Naive thymus-derived CD4-positive, alpha-beta T cell (primary cell): ENCODE measurements at regions not wholly inside any gene's neighbourhood (a gene's known extent, or its start where the extent isn't known, plus 50 kb on each side); places are given as distances from the start of the nearest gene placed in this dataset.

ENCODE experiments used
- ATAC-seq: fragments of 150-1000 bp; cut with Tn5 transposase; 2 replicates; pipeline ENCODE4 v1.10.0; 2021; ENCODE audit warnings: mild to moderate bottlenecking, moderate library complexity
- CTCF ChIA-PET: fragments of 350-600 bp; sonication (Branson Sonifier 250); formaldehyde crosslinking; loops from one replicate; lab custom pipeline; 2021; ENCODE audit warnings: antibody characterized with exemption; lab: Charles Lee
- POLR2A ChIA-PET: fragments of 350-600 bp; sonication (Branson Sonifier 250); formaldehyde crosslinking; loops from one replicate; lab custom pipeline; 2021; ENCODE audit warnings: antibody characterized with exemption, inconsistent platforms; lab: Charles Lee
- DNase-seq, 9 donors: peaks; one replicate each; pipeline versions ENCODE4 v3.0.0 to v3.0.0-alpha.2; 2020 to 2022; ENCODE audit warnings: mixed read lengths in 1 of 9
- H3K27ac ChIP-seq: one replicate; pipeline ENCODE4 v1.7.0; 2013; ENCODE audit warnings: mild to moderate bottlenecking, low read depth, low read length, moderate library complexity
- H3K27me3 ChIP-seq, 2 donors: one replicate each; pipeline ENCODE4 v1.7.0; 2013; ENCODE audit warnings: low read length in 2 of 2, mild to moderate bottlenecking in 2 of 2, moderate library complexity in 2 of 2; ENCODE audit not compliant: control insufficient read depth in 2 of 2, insufficient read depth in 2 of 2
- H3K36me3 ChIP-seq, 3 experiments: 1 replicate in 2 of 3; 2 replicates in 1 of 3; pipeline ENCODE4 v1.7.0; 2013; ENCODE audit warnings: low read length in 3 of 3, mild to moderate bottlenecking in 3 of 3, moderate library complexity in 1 of 3; ENCODE audit not compliant: insufficient read depth in 3 of 3, control insufficient read depth in 2 of 3
- H3K4me1 ChIP-seq, 2 donors: one replicate each; pipeline ENCODE4 v1.7.0; 2013; ENCODE audit warnings: low read length in 2 of 2, mild to moderate bottlenecking in 2 of 2, moderate library complexity in 1 of 2; ENCODE audit not compliant: control insufficient read depth in 2 of 2, insufficient read depth in 2 of 2
- H3K4me3 ChIP-seq: 2 replicates; pipeline ENCODE4 v1.7.0; 2013; ENCODE audit warnings: mild to moderate bottlenecking, low read length
- H3K9me3 ChIP-seq, 3 experiments: 1 replicate in 2 of 3; 2 replicates in 1 of 3; pipeline ENCODE4 v1.7.0; 2013; ENCODE audit warnings: low read length in 3 of 3; ENCODE audit not compliant: control insufficient read depth in 2 of 3
- H3K27ac Mint-ChIP-seq, 9 donors: one replicate each; pipeline ENCODE4 v1.8.0; 2020 to 2022; ENCODE audit warnings: mixed read lengths in 9 of 9, mild to moderate bottlenecking in 8 of 9, moderate library complexity in 5 of 9, inconsistent platforms in 2 of 9
- H3K27me3 Mint-ChIP-seq, 5 donors: one replicate each; pipeline ENCODE4 v1.8.0; 2021 to 2022; ENCODE audit warnings: mixed read lengths in 5 of 5, mild to moderate bottlenecking in 1 of 5
- H3K36me3 Mint-ChIP-seq, 5 donors: one replicate each; pipeline ENCODE4 v1.8.0; 2020 to 2022; ENCODE audit warnings: mixed read lengths in 5 of 5, mild to moderate bottlenecking in 3 of 5, inconsistent platforms in 1 of 5
- H3K4me1 Mint-ChIP-seq, 7 donors: one replicate each; pipeline ENCODE4 v1.8.0; 2020 to 2022; ENCODE audit warnings: mixed read lengths in 7 of 7, mild to moderate bottlenecking in 3 of 7, inconsistent platforms in 1 of 7
- H3K4me3 Mint-ChIP-seq, 10 donors: one replicate each; pipeline ENCODE4 v1.8.0; 2020 to 2022; ENCODE audit warnings: mild to moderate bottlenecking in 10 of 10, mixed read lengths in 10 of 10, moderate library complexity in 6 of 10, inconsistent platforms in 2 of 10
- H3K9me3 Mint-ChIP-seq, 11 donors: one replicate each; pipeline ENCODE4 v1.8.0; 2020 to 2022; ENCODE audit warnings: mixed read lengths in 11 of 11, mild to moderate bottlenecking in 4 of 11, inconsistent platforms in 1 of 11, moderate library complexity in 1 of 11
- intact Hi-C, 2 donors: fragments of 100-400 bp; cut with micrococcal nuclease; formaldehyde crosslinking; loops; one replicate each; pipeline ENCODE4 v1.15.1; 2023

GRCh38 chr3:70433091-70433490, 120.7 kb upstream of the MDFIC2 start:
- H3K4me3 Mint-ChIP-seq, result no peak overlapping the region

GRCh38 chr3:70431911-70432310, 119.5 kb upstream of the MDFIC2 start:
- H3K27ac ChIP-seq, result no peak overlapping the region
- DNase-seq, result no peak
- Mint-ChIP-seq H3K27ac (no peak overlapping the region), H3K4me3 (no peak overlapping the region), H3K27me3 (peaks cover 0 to 21% (median 8%) of the 10 kb centered on the region in 5 donors), H3K9me3 (peaks cover 0 to 3% (median 0%) of the 10 kb centered on the region in 11 donors), H3K4me1 (no peaks in the 10 kb centered on the region), H3K36me3 (no peaks in the 10 kb centered on the region)
- intact Hi-C loops, result no loop called here
- POLR2A ChIA-PET, result no interaction called here
- no peaks in the 10 kb centered on the region for H3K9me3 ChIP-seq
- CTCF ChIA-PET, result no interaction called here
- no peaks in the 10 kb centered on the region for H3K27me3 ChIP-seq
- no peaks in the 10 kb centered on the region for H3K4me1 ChIP-seq
- H3K36me3 ChIP-seq, result no peaks in the 10 kb centered on the region
- no peak for ATAC-seq
- no peak overlapping the region for H3K4me3 ChIP-seq

More at GRCh38 chr3:70433091-70433490, 120.7 kb upstream of the MDFIC2 start:
- ATAC-seq, result no peak
- no peaks in the 10 kb centered on the region for H3K4me1 ChIP-seq
- Mint-ChIP-seq H3K27me3 (peaks cover 0 to 31% (median 10%) of the 10 kb centered on the region in 5 donors), H3K4me1 (no peaks in the 10 kb centered on the region), H3K9me3 (peaks cover 0 to 3% (median 0%) of the 10 kb centered on the region in 11 donors), H3K27ac (no peak overlapping the region), H3K36me3 (no peaks in the 10 kb centered on the region)
- ChIA-PET CTCF (interaction anchor here (0.7 kb wide), 1 partner anchor 16 kb away, joined by 3 read pairs; no protein-coding TSS in a partner anchor), POLR2A (no interaction called here)
- no peaks in the 10 kb centered on the region for H3K36me3 ChIP-seq
- H3K27ac ChIP-seq, result no peak overlapping the region
- no peaks in the 10 kb centered on the region for H3K9me3 ChIP-seq
- no peak for DNase-seq
- no peak overlapping the region for H3K4me3 ChIP-seq
- intact Hi-C loops, result no loop called here
- no peaks in the 10 kb centered on the region for H3K27me3 ChIP-seq

- intact Hi-C loops, result no loop called here
- DNase-seq (no peak), ATAC-seq (no peak)
- H3K27me3 Mint-ChIP-seq, result peaks cover 0 to 17% (median 11%) of the 10 kb centered on the region in 5 donors
- H3K4me3 Mint-ChIP-seq, result no peak overlapping the region
- H3K27ac Mint-ChIP-seq, result no peak overlapping the region
- H3K4me1 Mint-ChIP-seq, result no peaks in the 10 kb centered on the region
- ChIA-PET CTCF (no interaction called here), POLR2A (no interaction called here)
- H3K27ac ChIP-seq, result no peak overlapping the region
- no peaks in the 10 kb centered on the region for H3K36me3 Mint-ChIP-seq
- peaks cover 0 to 3% (median 0%) of the 10 kb centered on the region in 11 donors for H3K9me3 Mint-ChIP-seq
- H3K27me3 ChIP-seq, result no peaks in the 10 kb centered on the region
- no peaks in the 10 kb centered on the region for H3K36me3 ChIP-seq
- no peaks in the 10 kb centered on the region for H3K9me3 ChIP-seq
- H3K4me1 ChIP-seq, result no peaks in the 10 kb centered on the region
- no peak overlapping the region for H3K4me3 ChIP-seq
These were observed 113.6 kb upstream of the MDFIC2 start for GRCh38 chr3:70426071-70426470.

DNA sequence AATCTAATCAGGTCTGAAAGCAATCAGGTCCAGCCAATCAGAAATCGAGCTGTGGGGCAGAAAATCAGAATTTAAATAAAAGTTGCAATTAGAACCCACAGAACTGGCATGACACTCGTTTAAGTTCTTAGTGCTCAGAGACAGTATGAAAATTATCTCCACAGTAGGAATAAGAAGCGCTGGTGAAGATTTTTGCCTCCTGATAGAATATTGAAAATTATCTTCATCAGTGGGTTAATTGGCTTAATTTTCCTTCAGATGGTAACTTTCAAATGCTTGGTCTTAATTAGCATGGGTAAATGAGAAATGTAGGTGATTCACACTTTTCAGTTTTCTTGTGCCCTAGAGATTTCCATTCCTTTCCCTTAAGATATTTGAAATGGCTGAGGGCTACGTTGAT, 109.1 kb upstream of the MDFIC2 start:
- H3K4me3 Mint-ChIP-seq, result no peak overlapping the region
- no peaks in the 10 kb centered on the region for H3K27me3 ChIP-seq
- no peak overlapping the region for H3K27ac ChIP-seq
- intact Hi-C loops, result no loop called here
- peaks cover 0 to 49% (median 39%) of the 10 kb centered on the region in 5 donors for H3K27me3 Mint-ChIP-seq
- peaks cover 0 to 13% (median 2%) of the 10 kb centered on the region in 11 donors for H3K9me3 Mint-ChIP-seq
- no peaks in the 10 kb centered on the region for H3K4me1 ChIP-seq
- no peaks in the 10 kb centered on the region for H3K9me3 ChIP-seq
- ChIA-PET POLR2A (no interaction called here), CTCF (no interaction called here)
- H3K4me3 ChIP-seq, result no peak overlapping the region
- no peaks in the 10 kb centered on the region for H3K36me3 Mint-ChIP-seq
- H3K27ac Mint-ChIP-seq, result no peak overlapping the region
- ATAC-seq, result no peak
- no peak for DNase-seq
- no peaks in the 10 kb centered on the region for H3K36me3 ChIP-seq
- no peaks in the 10 kb centered on the region for H3K4me1 Mint-ChIP-seq

- Mint-ChIP-seq H3K27ac (no peak overlapping the region), H3K4me1 (no peaks in the 10 kb centered on the region), H3K27me3 (peaks cover 0 to 30% (median 20%) of the 10 kb centered on the region in 5 donors), H3K9me3 (peaks cover 2 to 25% (median 8%) of the 10 kb centered on the region in 11 donors), H3K36me3 (peaks cover 0 to 4% (median 0%) of the 10 kb centered on the region in 5 donors), H3K4me3 (no peak overlapping the region)
- Histone ChIP-seq H3K36me3 (no peaks in the 10 kb centered on the region), H3K4me1 (no peaks in the 10 kb centered on the region), H3K27ac (no peak overlapping the region), H3K27me3 (no peaks in the 10 kb centered on the region), H3K4me3 (no peak overlapping the region), H3K9me3 (no peaks in the 10 kb centered on the region)
- ChIA-PET POLR2A (no interaction called here), CTCF (no interaction called here)
- intact Hi-C loops, result no loop called here
- DNase-seq, result no peak
- no peak for ATAC-seq
These were observed 96.6 kb upstream of the MDFIC2 start for GRCh38 chr3:70409018-70409417.

DNA sequence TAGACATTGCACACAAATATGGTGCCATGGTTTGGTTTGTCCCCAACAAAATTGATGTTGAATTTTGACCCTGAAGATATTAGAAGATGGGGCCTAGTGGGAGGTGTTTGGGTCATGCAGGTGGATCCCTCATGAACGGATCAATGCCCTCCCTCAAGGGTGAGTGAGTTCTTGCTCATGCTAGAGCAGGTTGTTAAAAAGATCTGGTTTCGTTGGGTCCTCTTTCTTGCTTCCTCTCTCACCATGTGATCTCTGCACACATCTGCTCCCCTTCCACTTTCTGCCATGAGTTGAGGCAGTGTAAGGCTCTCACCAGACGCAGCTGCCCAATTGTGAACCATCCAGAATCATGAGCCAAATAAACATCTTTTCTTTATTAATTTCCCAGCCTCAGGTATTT, 87.8 kb upstream of the MDFIC2 start:
- intact Hi-C loops, result no loop called here
- POLR2A ChIA-PET, result no interaction called here

DNA sequence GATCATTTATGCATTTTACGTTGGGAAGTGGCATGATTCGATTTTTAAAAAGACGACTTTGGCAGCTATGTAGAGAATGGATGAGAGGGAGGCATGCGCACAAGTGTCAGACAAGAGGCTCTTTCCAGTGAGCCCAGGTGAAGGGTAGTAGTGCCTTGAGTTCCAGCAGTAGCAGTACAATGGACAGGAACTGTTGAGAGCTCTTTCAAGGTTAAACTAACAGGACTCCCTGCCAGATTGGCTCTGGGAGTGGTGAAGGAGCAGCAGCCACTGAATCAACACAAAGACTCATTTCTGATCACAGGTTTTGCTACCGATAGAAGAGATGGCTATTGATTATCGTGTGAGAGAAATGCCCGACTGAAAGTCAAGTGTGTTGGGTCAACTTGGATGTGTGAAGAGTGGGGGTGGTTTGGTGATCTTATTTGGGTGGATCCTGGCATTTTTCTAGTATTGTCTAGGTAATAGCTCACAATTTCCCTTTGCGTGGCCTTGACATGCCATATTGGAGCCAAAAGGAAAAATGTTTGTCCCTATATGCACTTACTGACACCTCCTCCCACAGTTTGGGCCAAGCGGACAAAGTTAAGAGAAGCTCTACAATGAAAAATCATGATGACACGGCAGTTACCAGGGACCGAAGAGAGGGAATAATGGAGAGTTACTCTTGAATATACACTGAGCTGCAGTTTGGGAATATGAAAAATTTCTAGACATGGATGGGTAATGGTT, 81.6 kb upstream of the MDFIC2 start:
- H3K36me3 ChIP-seq, result no peaks in the 10 kb centered on the region
- Mint-ChIP-seq H3K4me1 (no peaks in the 10 kb centered on the region), H3K4me3 (no peak overlapping the region), H3K27ac (no peak overlapping the region), H3K36me3 (no peaks in the 10 kb centered on the region), H3K9me3 (peaks cover 0 to 6% (median 1%) of the 10 kb centered on the region in 11 donors), H3K27me3 (peaks cover 0 to 23% (median 16%) of the 10 kb centered on the region in 5 donors)
- intact Hi-C loops, result no loop called here
- no peaks in the 10 kb centered on the region for H3K27me3 ChIP-seq
- ChIA-PET CTCF (no interaction called here), POLR2A (no interaction called here)
- DNase-seq (no peak), ATAC-seq (no peak)
- H3K4me3 ChIP-seq, result no peak overlapping the region
- no peaks in the 10 kb centered on the region for H3K4me1 ChIP-seq
- no peak overlapping the region for H3K27ac ChIP-seq
- H3K9me3 ChIP-seq, result no peaks in the 10 kb centered on the region

More for the DNA sequence above, 87.8 kb upstream of the MDFIC2 start:
- H3K4me3 Mint-ChIP-seq, result no peak overlapping the region
- ATAC-seq, result no peak
- peaks cover 0 to 4% (median 0%) of the 10 kb centered on the region in 11 donors for H3K9me3 Mint-ChIP-seq
- no peak for DNase-seq
- Histone ChIP-seq H3K27me3 (no peaks in the 10 kb centered on the region), H3K9me3 (no peaks in the 10 kb centered on the region), H3K4me3 (no peak overlapping the region), H3K27ac (no peak overlapping the region), H3K4me1 (no peaks in the 10 kb centered on the region), H3K36me3 (no peaks in the 10 kb centered on the region)
- CTCF ChIA-PET, result no interaction called here
- H3K4me1 Mint-ChIP-seq, result no peaks in the 10 kb centered on the region
- no peak overlapping the region for H3K27ac Mint-ChIP-seq
- no peaks in the 10 kb centered on the region for H3K36me3 Mint-ChIP-seq
- H3K27me3 Mint-ChIP-seq, result peaks cover 0 to 21% (median 14%) of the 10 kb centered on the region in 5 donors
